MM.1S (cell line): ENCODE measurements at regions not wholly inside any gene's neighbourhood (a gene's known extent, or its start where the extent isn't known, plus 50 kb on each side); places are given as distances from the start of the nearest gene placed in this dataset.

Experiments
- CTCF ChIP-seq: fragments of 300-600 bp; sonication (generic); IDR thresholded peaks from 2 replicates; pipeline ENCODE4 v1.5.1; 2016; ENCODE audit warnings: antibody characterized with exemption, low read length, mixed read lengths
- EZH2 ChIP-seq: fragments of 300-600 bp; sonication (generic); optimal IDR thresholded peaks from 2 replicates; pipeline ENCODE3; 2017; ENCODE audit warnings: low read depth, mild to moderate bottlenecking, antibody characterized with exemption, low read length, mixed read lengths
- EZH2phosphoT487 ChIP-seq: fragments of 300-600 bp; sonication (generic); IDR thresholded peaks from 2 replicates; pipeline ENCODE4 v1.6.1; 2018; ENCODE audit warnings: antibody characterized with exemption, low read length

DNA sequence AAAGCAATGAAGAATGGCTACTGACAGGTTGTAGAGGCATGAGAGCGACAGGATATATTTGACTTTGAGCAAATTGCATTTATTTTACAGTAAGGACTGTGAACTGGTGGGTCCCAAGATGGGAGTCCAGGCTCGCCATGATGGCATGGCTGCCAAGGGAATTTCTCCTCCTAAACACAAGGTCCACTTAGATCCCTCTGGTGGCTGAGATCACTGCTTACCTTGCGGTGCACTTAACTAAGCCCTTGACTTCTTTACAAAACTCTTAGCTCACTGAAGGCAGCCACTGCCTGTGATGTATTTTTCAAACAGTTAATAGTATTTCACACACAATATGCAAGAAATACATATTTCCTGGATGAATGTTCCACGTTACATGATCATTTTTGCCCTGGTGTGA is 50.3 kb upstream of the SORBS2 start:
- TF ChIP-seq CTCF, result no peak
- TF ChIP-seq EZH2, result no peak
- TF ChIP-seq EZH2phosphoT487, result no peak
